GM19372 (cell line): ENCODE measurements at regions not wholly inside any gene's neighbourhood (a gene's known extent, or its start where the extent isn't known, plus 50 kb on each side); places are given as distances from the start of the nearest gene placed in this dataset.
A peak's percentile ranks its signal among the peaks of the same experiment; 100 is the strongest.
"Not testable (repeated sequence)": the region's sequence is repeated elsewhere in the genome, so short reads cannot be mapped to it uniquely, and the experiment has no call there.

Source experiments
- ATAC-seq: cut with Tn5 transposase; IDR thresholded peaks from one replicate; pipeline ENCODE4 v1.9.1; 2021; ENCODE audit warnings: mild to moderate bottlenecking, low read depth, moderate library complexity; ENCODE audit not compliant: unreplicated experiment

DNA sequence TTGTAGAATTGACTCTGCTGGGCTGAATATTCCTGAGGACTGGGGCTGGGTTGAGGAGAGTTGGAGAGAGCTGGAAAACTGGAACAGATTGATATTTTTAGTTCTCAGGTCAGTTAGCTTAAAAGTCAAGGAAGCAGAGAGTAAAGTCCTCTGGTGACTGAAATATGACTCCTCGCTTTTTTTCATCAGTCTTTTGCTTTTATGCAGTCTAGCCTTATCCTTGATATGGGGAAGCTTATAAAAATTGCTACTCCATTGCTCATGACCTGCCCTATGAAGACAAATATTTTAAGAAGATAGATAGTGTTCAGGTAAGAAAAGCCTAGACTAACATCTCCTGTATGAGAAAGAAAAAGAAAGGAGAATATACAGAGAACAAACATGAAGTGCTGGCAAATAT is 152.7 kb downstream of the C4orf33 start:
- no peak for ATAC-seq

DNA sequence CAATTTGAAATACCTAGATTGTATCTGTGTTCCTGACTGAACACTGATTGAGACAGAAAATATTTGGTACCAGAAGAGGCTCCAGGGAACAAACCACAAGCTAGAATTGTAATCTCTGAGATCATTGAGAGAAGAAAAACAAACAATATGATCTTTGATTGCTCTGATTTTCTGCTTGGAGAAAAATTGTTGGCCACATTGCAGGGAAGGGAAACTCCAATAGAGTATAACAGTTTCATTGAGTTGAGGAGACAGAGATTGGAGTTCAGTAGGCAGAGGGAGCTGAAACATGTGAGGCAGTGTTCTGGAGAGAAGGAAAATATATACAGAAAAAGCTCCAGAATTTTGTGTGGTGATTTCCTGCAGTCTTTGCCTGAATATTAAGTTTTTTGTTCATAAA is 158.2 kb downstream of the C4orf33 start:
- ATAC-seq = no peak

DNA sequence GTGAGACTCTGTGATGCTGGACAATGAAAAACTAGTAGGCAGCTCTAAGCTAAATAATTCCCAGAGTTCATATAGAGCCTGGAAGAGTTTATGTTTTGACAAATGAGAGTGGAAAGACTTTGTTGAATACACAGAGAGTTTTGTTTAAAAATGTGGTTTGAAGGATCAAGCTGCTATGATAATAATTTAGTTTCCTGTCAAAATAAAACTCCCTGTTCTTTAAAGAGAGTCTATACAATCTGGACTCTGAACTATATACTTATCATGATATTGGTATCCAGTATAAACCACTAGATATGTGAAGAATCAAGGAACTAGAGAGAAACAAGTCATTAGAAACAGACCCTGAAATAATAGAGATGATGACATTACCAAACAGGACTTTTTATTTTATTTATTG is 158.6 kb downstream of the C4orf33 start:
- no peak for ATAC-seq

DNA sequence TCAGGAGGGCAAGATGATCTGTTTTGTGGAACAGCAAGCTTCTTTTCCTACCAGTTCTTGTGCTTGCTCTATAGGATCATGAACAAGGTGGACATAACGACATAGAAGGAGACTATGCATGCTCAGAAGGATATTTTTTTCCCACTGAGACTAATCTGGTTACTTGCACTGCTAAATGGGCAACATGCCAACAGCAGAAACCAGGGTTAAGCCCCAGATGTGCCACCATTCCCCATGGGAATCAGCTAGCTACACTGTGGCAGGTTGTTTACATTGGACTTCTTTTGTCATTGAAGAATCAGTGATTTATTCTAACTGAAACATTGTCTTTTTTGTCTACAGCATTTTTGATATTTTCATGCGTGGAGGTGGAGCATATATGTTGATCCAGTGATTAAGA is 165.6 kb downstream of the C4orf33 start:
- ATAC-seq = no peak

DNA sequence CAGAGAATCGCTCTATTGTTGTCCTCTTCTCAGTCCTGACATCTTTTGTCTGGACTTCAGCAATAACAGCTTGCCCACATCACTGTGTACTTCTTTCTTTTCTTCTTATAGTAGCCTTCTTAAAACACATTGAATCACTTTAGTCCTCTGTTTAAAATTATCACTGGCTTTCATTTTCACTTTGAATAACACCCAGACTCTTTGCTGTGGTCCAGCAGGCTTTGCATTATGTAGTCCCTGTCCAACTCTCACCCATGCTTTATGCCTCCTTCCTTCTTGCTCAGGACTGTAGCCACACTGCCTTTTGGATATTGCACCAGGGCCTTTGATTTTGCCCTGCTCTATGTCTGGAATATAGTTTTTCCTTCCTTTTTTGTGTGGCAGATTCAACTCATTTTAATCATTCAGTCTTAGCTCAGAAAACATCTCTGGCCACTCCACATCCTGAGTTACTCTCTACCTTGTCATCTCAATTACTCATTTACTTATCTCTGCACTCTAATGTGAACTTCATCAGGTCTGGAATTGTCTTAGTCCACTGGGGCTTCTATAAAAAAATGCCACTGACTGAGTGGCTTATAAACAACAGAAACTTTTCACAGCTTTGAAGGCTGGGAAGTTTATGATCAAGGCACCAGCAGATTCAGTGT is 168.2 kb downstream of the C4orf33 start:
- ATAC-seq = peak; percentile 95

DNA sequence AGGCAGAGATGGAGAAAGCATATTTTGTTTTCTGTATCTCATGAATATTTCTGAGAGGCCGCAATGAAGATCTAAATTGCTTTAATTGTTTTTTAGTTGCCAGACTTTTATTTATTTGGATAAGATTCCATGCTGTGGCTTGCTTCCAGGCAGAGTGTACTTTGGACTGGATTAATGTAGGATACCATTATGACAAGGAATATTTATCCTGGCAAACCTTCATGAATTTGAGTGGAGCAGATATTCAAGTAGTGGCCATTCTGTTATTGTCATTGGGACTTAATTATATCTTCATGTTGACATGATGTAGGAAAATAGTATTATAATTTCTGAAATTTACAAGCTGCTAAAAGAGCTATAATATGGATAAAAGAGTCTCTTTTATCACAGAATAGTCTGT is 182.9 kb downstream of the C4orf33 start:
- no peak for ATAC-seq

DNA sequence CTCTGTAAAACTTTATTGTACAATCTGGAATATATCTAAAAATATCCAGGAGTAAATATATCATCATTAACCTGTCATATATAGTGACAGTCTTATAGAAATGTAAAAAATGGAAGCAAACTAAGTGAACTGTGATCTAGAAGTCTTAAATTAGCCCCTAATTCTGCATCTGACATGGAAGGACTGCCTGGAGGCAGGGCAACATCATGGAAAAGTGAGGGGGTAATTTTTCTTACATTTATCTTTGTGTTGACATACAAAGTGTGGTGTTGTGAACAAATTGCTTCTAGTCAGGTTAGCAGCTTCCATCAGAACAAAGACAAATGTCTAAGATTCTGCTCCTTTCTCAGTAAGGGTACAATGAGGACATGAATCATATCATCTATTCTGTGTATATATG is 186.3 kb downstream of the C4orf33 start:
- ATAC-seq = no peak

DNA sequence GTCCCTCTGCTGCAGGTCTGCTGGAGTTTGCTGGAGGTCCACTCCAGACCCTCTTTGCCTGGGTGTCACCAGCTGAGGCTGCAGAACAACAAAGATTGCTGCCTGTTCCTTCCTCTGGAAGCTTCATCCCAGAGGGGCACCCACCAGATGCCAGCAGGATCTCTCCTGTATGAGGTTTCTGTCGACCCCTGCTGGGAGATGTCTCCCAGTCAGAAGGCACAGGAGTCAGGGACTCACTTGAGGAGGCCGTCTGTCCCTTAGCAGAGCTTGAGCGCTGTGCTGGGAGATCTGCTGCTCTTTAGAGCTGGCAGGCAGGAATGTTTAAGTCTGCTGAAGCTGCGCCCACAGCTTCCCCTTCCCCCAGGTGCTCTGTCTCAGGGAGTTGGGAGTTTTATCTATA is 196.2 kb downstream of the C4orf33 start:
- ATAC-seq = not testable (repeated sequence)

DNA sequence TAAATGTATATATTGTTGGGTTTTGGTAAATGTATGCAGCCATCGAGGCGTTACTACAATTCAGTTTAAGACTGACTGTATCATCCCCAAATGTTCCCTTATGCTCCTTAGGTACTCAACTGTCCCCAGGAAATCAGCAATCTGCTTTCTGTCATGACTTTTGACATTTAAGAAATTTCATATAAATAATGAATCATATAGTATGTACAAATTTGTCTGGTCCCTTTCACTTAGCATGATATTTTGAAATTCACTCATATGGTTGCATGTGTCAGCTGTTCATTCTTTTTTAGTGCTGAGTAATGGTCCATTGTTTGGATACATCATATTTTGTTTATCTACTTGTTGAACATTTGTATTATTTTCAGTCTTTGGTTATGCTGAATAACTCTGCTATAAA is 218.8 kb downstream of the C4orf33 start:
- ATAC-seq = no peak

DNA sequence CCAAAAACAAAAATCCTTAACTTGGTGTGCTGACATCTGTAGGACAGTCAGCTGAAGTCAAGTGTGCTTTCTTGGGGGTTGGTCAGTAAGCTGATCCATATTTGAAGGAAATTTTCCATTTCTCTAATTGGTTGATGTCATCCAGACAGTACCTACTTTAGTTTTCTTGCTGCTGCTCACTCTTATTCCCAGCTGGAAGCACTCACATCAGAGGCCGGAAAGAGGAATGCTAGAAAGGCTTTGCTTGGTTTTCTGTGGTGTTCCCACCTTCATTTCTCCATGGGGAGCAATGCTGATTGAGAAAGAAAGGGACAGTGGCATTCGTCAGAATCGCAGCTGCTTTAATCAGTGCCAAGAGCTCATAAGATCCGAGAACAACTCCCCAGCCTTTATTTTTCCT is 227.0 kb downstream of the C4orf33 start:
- no peak for ATAC-seq

DNA sequence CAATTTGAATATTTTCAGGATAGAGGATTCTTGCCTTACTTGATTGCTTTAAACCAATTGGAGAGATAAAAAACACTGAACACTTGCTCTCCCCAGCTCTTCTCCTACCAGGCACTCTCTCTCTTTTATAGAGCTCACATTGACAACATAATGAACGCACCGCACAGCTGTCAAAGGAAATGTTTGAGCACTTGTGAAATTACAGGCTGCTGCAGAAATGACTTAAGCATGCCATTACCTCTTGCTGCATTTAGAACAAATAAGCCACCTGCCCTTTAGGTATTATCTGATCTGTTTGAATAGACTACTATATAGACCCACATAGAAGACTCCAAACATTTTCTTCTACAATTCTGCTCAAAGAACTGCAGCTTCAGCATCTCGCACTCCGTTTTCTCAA is 227.7 kb downstream of the C4orf33 start:
- no peak for ATAC-seq

DNA sequence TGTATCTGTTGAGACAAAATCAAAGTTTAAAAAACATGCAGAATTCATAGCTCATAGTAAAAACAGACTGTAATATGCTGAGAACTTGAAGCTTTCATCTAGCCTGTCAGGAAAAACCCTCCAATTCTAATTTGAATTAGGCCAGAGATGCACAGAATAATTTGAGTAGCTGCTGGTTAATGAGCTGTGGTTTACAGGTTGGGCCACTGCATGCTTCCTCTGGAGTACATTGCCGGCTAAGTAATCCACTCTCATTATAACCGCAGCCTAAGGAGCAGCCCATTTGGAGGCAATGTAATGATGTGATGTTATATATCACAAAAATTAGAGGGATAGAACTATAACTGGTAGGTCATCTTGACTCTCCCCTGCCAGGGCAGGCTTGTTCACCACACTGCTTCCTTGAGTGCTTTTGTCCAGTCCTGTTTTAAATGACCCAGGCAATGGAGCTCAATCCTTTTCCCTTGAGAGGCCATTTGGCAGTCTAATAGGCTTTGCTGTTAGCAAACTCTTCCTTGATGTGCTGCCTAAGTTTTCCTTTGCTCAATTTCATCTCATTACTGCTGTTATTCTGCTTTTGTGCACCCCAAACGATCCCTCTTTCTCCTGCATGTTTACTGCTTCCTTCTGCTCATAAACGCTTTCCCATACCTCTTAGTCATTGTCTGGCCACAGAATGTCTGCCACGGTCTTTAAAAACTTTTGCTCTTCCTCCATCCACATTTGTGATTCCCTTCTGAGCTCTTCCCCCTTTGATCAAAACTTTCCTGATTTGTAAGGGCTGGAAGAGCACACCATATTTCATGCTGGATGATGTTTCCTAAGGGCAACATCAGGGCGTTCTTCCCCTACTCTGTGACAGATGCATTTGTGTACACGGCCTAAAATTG is 230.9 kb downstream of the C4orf33 start:
- no peak for ATAC-seq

DNA sequence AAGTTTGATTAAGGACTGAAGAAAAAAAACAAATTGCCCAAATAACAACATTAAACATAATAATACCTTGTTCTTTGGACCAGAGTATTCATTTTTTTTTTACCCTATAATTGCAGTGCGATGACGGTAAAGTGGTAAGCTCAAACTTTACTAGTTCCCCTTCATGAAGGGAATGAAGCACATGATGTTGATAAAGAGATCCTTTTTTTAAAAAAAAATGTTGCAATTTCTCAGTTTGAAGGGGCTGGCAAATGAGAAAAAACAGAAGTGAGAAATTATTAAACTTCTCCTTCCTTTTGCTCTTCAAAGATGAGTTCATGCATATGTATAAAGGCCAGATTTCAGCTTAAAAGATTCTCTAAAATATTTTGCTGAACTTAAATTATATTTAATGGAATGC is 231.7 kb downstream of the C4orf33 start:
- ATAC-seq = no peak

DNA sequence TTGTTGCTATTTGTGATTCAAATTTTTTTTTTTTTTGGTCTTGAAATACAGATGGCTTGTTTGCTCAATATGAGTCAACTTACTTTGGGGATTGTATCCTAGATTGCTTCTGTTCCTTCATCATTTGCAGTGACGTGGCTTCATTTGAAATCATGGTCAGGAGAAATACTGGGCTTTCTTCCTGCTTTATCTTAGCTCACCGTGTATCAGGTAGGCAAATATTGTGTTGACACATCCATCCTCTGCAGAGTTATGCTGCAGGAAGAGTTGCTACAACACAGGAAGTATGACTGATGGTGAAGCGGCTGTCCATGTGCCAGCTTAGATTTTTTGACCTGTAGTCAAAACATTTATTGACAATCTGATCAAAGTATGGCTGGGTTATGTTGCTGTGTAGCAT is 232.2 kb downstream of the C4orf33 start:
- ATAC-seq = no peak

DNA sequence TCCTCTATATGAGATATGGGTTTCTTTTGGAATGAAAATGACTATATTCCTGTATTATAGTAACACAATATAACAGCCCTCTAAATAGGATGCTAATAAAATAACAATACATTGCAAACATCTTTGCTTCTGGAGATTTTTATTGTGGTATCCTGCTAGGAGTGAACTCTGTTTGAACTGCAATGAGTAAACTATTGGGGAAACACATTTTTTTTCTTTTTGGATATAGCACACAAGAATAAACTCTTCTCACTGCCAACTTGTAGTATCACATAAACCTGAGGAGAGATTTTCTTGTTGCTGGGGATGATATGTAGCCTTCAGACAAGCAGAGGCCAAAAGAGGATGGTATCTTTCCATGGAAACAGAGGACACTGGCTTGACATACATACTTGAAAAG is 238.2 kb downstream of the C4orf33 start:
- ATAC-seq = no peak

DNA sequence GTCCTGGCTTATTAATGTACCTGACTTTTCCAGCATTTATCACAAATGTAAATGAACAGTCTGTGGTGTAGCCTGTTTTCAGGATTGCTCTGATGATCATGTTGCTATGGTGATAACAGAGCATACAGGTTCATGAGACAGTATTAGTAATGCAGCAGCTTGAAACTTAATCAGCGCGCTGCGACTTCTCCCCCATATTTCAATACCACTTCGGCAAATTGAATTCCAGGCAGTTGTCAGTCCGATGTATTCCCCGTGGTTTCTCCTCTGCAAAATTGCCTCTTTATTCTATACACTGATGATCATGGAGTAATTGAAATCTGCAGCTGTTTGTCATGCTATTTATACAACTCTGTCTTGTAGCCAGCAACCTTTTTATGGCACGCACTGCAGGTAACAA is 239.3 kb downstream of the C4orf33 start:
- no peak for ATAC-seq

DNA sequence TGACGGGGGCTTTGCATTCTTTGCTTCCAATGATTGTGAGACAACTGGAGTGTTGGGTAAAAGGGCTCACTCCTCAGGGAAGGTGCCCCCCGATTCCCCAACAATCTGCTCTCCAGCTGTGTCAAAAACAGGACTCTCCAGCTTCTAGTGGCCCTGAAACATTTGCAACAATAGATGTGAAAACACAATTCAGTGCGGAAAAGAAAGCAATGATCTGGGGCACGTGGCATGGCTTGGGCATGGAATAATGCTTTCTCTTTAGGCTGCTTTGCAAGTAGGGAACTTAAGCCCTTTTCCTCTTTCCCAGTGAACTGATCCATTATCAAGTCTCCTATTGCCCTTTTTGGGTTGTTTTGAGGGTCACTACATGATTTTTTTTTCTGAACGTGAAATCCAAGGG is 239.9 kb downstream of the C4orf33 start:
- no peak for ATAC-seq

DNA sequence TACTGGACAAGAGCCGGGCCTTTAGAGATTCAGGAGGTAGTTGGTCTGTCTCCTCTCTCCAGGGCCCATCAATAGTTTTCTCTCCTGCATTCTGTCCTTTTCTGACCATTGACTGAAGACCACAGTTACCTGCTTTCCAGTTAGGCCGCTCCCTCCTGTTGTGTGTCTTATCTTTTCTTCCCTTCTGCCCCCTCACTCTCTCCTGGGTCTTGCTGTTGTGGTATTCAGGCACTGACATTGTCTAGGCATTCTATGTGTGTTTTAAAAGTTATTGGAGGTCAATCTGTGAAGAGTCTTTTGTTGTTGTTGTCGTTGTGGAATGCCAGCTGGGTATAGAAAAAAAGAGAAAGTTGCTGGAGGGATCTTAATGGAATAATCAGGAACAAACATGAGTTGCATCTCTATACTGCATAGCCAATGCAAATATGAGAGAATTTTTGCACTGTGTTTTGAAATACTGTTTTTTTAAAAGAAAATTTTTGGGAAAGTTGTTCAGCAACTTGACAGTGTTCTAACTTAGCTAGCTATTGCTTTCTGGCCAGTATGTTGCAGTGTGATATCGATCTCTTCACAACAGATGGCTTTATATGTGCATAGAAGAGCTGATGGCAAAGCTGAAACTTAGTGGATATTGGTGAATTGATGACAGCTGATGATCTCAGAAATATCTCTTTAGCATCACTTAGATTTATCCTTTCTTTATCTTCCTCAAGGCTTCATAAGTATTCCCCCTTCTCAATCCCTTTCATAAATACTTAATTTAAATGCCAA is 240.7 kb downstream of the C4orf33 start:
- ATAC-seq = no peak

DNA sequence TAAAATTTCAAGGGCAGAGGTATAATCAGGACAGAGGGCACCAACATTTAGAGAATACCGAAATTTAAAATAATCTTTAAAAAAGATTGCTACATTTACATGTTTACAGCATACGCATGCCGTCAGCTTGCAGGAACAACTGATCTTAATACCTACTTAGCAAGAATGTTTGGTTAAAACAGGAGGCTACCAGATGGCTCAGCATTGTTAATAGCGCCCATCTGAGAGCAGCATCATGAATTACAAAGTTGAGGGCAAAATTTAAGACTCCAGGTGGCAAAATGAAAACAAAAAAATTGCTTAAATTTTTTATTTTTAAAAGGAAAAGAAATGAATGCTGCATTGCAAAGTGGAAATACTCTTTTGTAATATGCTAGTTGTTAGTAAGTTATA is 241.3 kb downstream of the C4orf33 start:
- no peak for ATAC-seq

DNA sequence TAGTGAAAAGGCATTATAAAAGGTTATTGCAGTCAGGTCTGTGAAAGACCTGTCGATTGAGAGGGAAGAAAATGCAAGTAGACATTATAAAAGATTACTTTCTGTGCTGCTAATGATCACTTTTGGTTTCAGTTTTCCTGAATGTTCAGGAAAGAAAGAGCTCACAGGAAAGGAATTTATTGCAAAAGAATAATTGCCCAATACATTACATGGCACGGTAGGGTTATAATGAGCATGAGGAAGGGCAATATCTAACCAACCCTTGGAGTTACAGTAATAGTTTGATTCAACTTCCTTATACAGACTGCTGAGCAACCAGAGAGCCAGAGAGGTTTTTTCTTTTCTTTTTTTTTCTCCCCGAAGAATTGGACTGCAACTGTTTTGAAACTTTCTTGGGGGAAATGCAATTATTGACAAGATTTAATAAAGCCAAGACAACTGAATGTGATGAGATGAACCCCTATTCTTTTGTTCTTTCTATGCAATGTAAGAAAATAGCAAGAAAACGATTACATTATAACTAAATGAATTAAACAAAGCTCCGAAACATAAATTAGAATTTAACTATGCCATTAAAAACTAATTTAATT is 247.0 kb downstream of the C4orf33 start:
- ATAC-seq = no peak

DNA sequence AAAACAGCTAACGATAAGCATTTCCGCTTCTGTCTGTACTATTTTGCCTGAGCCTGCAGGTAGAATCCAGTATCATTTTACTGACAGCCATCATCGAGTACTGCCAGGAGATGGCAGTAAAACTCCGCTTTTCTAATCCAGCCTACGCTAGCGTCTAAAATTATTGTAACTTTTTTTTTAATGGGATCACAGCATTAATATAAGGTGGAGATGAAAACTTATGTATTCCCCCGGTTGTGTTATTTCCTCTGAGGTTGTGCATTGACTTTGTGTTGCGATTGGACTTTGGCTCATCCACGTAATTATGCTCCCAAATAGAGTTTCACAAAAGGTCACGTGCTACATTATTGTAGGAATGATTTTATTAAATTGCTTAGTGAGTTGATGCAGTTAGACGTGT is 248.1 kb downstream of the C4orf33 start:
- no peak for ATAC-seq
